PFSK-1 (cell line): ENCODE measurements at regions not wholly inside any gene's neighbourhood (a gene's known extent, or its start where the extent isn't known, plus 50 kb on each side); places are given as distances from the start of the nearest gene placed in this dataset.

Experiments used
- FOXP2 ChIP-seq: optimal IDR thresholded peaks from 2 replicates; pipeline ENCODE3; 2011; ENCODE audit warnings: borderline replicate concordance, control low read depth, inconsistent platforms; ENCODE audit not compliant: insufficient read depth; ENCODE audit errors: extremely low read length, extremely low read depth
- POLR2AphosphoS5 ChIP-seq: IDR thresholded peaks from 2 replicates; pipeline ENCODE4 v1.6.1; 2012; ENCODE audit warnings: low read depth, mild to moderate bottlenecking, control low read depth, low read length, moderate library complexity
- REST ChIP-seq, 2 experiments: IDR thresholded peaks; 2 replicates each; pipeline versions ENCODE4 v1.6.1 to v1.8.0; 2011 to 2012; ENCODE audit warnings: low read depth in 2 of 2, low read length in 2 of 2, control low read depth in 1 of 2, inconsistent platforms in 1 of 2, mild to moderate bottlenecking in 1 of 2, moderate library complexity in 1 of 2; ENCODE audit not compliant: insufficient read depth in 1 of 2
- SIN3A ChIP-seq: IDR thresholded peaks from 2 replicates; pipeline ENCODE4 v1.6.1; 2012; ENCODE audit warnings: mild to moderate bottlenecking, low read length, moderate library complexity, borderline replicate concordance; ENCODE audit not compliant: insufficient read depth
- TAF1 ChIP-seq: IDR thresholded peaks from 2 replicates; pipeline ENCODE4 v1.6.1; 2012; ENCODE audit warnings: low read length, control low read depth, borderline replicate concordance; ENCODE audit not compliant: insufficient read depth

- TF ChIP-seq REST (IDR thresholded peaks at IDR 0.05; ENCODE audit: insufficient read depth in 1 of 2, low read depth in 2 of 2, low read length in 2 of 2): no peak
- TF ChIP-seq FOXP2: no peak
- no peak for TF ChIP-seq POLR2AphosphoS5
- TF ChIP-seq TAF1: no peak
- no peak for TF ChIP-seq SIN3A
These were observed 625.9 kb upstream of the CADM1 start for GRCh38 chr11:116130122-116130521.

GRCh38 chr11:116129456-116129855 is 625.2 kb upstream of the CADM1 start:
- no peak for TF ChIP-seq POLR2AphosphoS5
- TF ChIP-seq FOXP2: no peak
- no peak for TF ChIP-seq SIN3A
- no peak for TF ChIP-seq TAF1
- TF ChIP-seq REST (IDR thresholded peaks at IDR 0.05; ENCODE audit: insufficient read depth in 1 of 2, low read depth in 2 of 2, low read length in 2 of 2): no peak

GRCh38 chr11:116126562-116126961 is 622.3 kb upstream of the CADM1 start:
- no peak for TF ChIP-seq SIN3A
- TF ChIP-seq REST (IDR thresholded peaks at IDR 0.05; ENCODE audit: insufficient read depth in 1 of 2, low read depth in 2 of 2, low read length in 2 of 2): no peak
- TF ChIP-seq FOXP2: no peak
- no peak for TF ChIP-seq POLR2AphosphoS5
- TF ChIP-seq TAF1: no peak

- TF ChIP-seq TAF1 (no peak), FOXP2 (no peak), POLR2AphosphoS5 (no peak), SIN3A (no peak), REST (IDR thresholded peaks at IDR 0.05; ENCODE audit: insufficient read depth in 1 of 2, low read depth in 2 of 2, low read length in 2 of 2) (no peak)
These were observed 620.9 kb upstream of the CADM1 start for GRCh38 chr11:116124922-116125714.
